NCI-H69 (cell line): ENCODE measurements at regions not wholly inside any gene's neighbourhood (a gene's known extent, or its start where the extent isn't known, plus 50 kb on each side); places are given as distances from the start of the nearest gene placed in this dataset.

Experiments used
- DNase-seq: peaks from one replicate; lab custom pipeline; 2025; lab: John Stamatoyannopoulos, UW

- no peak for DNase-seq
These were observed 100.8 kb upstream of the ASAP2 start for GRCh38 chr2:9105601-9106337.

- DNase-seq = no peak
These were observed 100.3 kb upstream of the MBOAT2 start for GRCh38 chr2:9103663-9104277.

DNA sequence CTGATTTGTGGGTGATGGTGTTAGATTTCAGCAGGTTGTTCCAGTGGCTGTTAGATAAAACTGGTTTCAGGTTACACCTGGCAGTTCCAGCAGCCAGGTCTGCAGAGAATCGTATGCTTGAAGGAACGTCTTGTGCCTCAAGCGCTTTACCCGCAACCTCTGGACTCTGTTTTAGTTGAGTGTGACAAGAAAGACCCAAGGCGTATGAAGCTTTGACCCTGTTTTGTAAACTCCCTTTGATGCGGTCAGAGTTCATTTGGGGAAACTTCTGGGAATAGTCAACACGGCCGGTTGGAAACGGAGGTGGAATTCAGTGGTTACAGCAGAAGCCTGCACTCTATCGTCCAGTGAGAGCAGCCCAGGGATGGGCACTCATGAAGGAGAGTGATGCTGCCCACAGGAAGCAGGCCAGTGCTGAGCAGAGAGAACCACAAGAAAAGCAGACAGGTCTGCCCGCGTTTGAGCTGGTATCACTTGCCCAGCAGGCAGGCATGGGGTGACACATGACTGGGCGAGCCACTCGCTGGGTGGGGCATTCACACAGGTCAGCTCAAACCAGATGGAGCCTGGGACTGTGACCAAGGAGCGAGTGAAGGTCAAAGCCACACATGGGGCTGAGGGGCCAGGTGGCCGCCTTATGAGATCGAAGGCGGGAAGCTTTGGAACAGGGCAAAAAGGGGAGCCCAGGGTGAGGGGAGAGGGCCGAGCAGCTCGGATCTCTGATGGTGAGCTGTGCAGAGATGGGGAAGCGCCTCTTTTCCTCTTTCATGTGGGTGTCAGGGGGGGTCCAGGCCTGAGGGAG, 99.6 kb upstream of the MBOAT2 start:
- no peak for DNase-seq

DNA sequence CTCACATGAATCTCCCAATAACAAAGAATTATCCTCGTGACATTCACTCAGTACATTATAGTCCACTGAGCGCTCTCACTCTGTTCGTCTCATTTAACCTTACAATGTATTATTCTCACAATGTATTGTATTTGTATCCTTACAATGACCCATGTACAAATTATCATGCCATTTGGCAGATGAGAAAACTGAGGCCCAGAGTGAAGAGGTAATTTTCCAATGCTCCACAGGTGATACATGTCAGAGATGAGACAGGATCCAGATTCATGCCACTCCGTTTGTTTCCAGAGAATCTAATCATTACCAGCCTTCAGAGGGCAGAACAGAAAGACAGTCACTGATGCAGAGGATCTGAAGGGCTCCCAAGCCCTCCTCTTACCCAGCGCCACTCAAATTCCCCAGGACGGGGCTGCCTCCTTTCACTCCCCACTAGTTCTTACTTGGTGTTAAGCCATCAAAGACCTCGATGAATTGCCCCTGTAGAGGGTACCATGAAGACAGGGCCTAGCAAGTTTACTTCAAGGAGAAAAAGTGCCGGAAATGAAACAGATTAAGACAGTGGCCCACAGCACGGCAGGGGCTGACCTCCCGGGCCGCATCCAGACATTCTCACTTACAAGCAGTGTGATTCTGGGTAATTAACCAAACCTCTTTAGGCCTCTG, 98.4 kb upstream of the MBOAT2 start:
- DNase-seq = no peak

DNA sequence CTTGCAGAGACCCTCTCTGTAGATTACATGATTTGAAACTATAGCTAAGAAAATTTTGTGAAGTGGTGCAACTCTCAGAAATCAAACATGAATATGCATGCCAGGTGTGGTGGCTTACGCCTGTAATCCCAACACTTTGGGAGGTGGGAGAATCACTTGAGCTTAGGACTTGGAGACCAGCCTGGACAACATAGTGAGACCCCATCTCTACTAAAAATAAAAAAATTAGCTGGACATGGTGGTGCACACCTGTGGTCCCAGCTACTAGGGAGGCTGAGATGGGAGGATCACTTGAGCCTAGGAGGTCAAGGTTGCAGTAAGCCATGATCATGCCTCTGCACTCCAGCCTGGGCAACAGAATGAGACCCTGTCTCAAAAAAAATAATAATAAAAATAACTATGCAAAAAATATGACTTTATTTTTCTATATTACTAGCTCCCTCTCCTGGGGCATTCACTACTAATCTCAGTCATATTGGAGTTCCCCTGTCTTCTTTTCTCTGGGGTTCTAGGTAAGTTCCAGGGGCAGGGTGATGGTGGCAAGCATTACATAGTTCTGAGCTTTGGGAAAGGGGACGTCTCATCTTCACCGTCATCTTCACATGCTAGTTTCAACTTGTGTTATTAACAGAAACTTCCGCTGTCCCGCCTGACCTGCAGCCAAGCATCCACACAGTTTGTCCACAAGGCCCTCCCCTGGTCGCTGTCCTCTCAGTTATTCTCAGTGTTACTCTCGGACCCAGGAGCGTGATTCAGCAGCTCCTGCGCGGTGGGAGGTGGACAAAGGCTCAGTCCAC, 96.8 kb upstream of the MBOAT2 start:
- DNase-seq = no peak

DNA sequence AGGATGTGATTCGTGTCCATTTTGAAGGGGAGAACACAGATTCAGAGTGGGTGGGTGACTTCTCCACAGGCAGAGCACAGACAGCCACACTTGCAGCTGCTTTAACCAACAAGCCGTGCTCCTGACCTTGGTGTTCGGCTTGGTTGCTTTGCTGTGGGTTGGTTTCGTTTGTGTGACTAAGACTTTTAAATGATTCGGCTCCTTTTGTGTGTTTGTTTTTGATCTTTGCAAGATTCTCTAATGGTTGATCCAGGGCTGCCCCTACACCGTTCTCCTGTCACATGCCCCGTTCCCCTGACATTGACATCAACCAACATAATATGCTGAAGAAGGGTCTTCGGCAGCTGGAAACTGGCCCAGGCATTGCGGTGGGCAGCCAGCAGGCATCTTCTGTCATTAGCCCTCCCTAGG, 95.9 kb upstream of the MBOAT2 start:
- DNase-seq = no peak

GRCh38 chr2:9097892-9098291, 94.4 kb upstream of the MBOAT2 start:
- no peak for DNase-seq

DNA sequence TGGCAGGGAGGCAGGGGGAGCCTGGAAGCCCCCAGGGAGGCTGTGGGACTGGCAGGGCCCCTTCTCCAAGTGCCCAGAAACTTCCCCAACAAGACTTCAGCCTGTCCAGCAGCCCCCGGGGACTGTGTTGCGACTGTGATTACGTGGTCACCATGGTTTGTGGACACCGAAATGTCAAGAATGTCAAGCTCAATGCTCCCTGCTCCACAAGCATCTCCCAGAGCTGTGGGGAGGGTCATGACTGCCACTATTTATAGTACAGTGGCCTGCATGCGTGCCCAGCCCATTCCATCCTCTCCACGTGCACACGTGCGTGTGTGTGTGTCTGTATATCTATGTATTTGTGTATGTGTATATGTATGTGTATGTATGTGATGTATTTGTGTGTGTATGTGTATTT, 93.8 kb upstream of the MBOAT2 start:
- no peak for DNase-seq

DNA sequence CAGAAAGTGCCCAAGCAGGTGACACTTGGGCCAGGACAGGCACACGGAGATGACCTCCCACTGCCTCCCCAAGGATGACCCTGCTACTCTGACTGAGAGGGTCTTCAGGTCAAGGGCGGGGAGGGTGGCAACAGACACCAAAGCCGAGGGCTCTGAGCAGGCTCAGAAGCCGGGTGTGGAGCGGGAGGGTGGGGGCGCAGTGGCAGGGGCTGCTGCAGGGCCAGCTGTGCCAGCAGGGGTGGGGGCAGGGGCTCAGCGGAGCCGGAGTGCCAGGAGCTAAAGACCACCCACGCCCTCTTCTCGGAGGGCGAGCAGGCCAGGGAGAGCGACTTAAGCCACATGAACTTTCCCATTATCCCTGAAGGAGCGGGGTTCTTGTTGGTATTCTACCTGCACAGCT, 93.3 kb upstream of the MBOAT2 start:
- DNase-seq = no peak

DNA sequence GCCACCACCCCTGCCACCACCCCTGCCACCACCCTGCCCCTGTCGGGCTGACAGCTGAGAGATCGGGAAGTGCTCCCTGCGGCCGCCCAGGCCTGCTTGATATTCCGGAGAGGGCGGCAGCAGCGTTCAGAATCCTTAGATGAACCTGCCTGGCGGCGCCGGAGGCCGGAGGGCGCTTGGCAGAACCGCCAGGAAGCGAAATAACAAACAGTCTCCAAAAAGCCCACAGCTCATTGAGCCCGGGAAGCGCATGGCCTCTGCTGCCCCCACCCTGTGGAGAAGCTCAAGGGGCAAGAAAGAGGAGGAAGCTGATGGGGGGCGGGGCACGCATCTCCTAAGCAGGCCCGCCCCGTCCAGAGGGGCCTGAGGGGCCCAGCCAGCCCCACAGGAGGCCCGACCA, 92.2 kb upstream of the MBOAT2 start:
- DNase-seq = no peak

GRCh38 chr2:9095226-9095625, 91.7 kb upstream of the MBOAT2 start:
- DNase-seq = no peak

GRCh38 chr2:9094117-9094516, 90.6 kb upstream of the MBOAT2 start:
- no peak for DNase-seq

- no peak for DNase-seq
These were observed 89.8 kb upstream of the MBOAT2 start for GRCh38 chr2:9093324-9093723.

DNA sequence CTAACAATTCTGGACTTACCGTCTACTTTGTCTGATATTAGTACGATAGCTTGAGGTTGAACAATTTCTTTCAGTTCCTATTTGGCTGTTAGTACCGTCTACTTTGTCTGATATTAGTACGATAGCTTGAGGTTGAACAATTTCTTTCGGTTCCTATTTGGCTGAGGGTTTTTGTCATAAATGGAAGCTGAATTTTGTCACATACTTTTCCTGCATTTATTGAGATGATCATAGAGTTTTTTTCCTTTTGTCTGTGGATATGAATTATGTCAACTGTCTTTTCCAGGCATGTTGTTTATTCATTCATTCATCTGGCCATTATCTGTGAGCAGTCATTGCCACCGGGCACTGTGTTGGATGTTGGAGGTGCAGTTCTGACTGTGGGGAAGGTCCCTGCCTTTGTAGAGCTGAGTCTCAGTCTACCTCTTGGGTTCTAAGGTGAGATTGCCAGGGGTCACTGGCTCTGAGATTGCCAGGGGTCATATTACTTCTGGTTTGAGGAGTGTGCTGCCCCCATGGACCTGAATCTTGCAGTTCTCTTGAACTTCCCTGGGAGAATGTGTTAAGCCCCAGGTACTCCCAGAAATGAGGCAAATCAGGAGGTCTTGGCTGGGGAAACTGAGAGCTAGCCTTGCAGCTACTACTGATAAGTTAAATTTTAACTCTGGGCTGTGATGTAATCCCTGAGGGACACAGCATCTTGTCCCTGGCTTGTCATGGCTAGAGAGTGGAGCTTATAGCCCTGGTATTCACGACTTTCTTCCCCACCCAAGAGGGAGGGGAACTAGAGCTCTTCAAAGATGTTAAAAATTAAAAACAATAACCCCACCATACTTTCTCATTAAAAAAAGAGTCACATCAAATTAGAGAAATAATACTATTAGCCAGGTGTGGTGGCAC, 89.1 kb upstream of the MBOAT2 start:
- DNase-seq = no peak

GRCh38 chr2:9091811-9092210, 88.3 kb upstream of the MBOAT2 start:
- DNase-seq = no peak

GRCh38 chr2:9089831-9090230, 86.3 kb upstream of the MBOAT2 start:
- no peak for DNase-seq

DNA sequence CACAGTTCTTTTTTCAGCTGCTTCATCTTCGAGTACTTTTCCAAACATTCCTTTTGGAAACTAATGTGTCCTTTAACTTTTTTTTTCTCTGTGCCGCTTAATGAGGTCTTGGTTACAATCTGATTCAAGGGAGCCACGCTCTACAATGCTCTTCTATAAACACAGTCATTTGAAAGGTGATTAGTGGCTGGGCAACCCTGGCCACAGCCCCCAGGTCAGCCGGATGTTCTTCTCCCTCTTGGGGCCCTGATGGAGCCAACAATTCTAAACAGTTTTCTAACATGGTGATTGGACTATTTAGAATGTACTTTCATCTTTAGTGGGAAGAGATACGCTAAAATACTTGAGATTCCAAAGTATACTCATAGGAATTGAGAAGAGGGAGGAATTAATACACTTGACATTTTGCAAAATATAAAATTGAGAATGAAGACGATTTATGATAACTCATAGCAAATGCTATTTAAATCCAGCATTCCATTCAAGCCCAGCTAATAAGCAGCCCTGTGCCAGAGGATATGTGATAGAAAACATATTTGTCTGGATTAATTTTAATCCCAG, 83.7 kb upstream of the MBOAT2 start:
- DNase-seq = no peak

DNA sequence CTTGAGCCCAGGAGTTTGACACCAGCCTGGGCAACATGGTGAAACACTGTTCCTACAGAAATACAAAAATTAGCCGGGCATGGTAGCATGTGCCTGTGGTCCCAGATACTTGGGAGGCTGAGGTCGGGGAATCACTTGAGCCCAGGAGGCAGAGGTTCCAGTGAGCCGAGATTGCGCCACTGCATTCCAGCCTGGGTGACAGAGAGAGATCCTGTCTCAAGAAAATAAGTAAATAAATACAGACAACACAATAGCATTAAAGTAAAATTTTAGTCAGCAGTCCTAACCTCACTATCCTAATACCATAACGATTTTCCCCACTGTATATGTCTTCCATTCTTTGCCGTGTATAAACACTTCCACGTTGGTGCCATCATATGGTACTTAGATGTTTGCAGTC, 83.0 kb upstream of the MBOAT2 start:
- no peak for DNase-seq

GRCh38 chr2:9085353-9085752, 81.9 kb upstream of the MBOAT2 start:
- DNase-seq = no peak

DNA sequence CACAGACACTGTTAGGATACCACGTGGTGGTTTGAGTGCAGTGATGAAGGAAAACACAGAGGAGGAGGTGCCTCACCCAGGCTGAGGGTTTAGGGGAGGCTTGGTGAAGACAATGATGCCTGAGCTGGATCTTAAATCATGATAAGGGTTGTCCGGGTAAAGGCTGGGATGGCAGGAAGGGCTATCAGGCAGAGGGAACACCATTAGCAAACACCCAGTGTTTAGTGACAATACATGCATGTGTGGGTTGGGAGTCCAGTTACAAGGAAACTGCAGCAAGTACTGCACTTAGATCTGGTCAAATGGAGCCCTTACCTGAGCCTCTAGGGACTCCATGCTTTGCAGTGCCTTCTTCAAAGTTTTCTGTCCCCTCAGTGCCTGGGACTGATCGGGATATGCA, 79.8 kb upstream of the MBOAT2 start:
- peak; percentile 23 for DNase-seq
